Progenitor cell of endocrine pancreas (in vitro differentiated cells): ENCODE measurements at regions not wholly inside any gene's neighbourhood (a gene's known extent, or its start where the extent isn't known, plus 50 kb on each side); places are given as distances from the start of the nearest gene placed in this dataset.

ENCODE experiments used
- DNase-seq: peaks from one replicate; pipeline ENCODE4 v3.0.0; 2021; ENCODE audit warnings: low spot score; ENCODE audit not compliant: unreplicated experiment
- H3K27ac Mint-ChIP-seq: 2 replicates; pipeline ENCODE4 v1.8.0; 2021; ENCODE audit warnings: mild to moderate bottlenecking, moderate library complexity, mixed read lengths
- H3K27me3 Mint-ChIP-seq: 2 replicates; pipeline ENCODE4 v1.8.0; 2021; ENCODE audit warnings: mixed read lengths
- H3K36me3 Mint-ChIP-seq: 2 replicates; pipeline ENCODE4 v1.8.0; 2022; ENCODE audit warnings: mixed read lengths; ENCODE audit not compliant: insufficient read depth
- H3K4me1 Mint-ChIP-seq: 2 replicates; pipeline ENCODE4 v1.8.0; 2021; ENCODE audit warnings: low read depth, mixed read lengths
- H3K4me3 Mint-ChIP-seq: 2 replicates; pipeline ENCODE4 v1.8.0; 2021; ENCODE audit warnings: low read depth, mild to moderate bottlenecking, moderate library complexity, mixed read lengths
- H3K9me3 Mint-ChIP-seq: 2 replicates; pipeline ENCODE4 v1.8.0; 2021; ENCODE audit warnings: low read depth, mixed read lengths
- CTCF ChIP-seq: fragments of 200-600 bp; sonication (generic); IDR thresholded peaks from one replicate; pipeline ENCODE4 v1.5.0; 2021; ENCODE audit warnings: antibody characterized with exemption, mild to moderate bottlenecking; ENCODE audit not compliant: unreplicated experiment

GRCh38 chr10:121661451-121661851 is 63.2 kb upstream of the FGFR2 start:
- Mint-ChIP-seq H3K36me3 (no peaks in the 10 kb centered on the region), H3K27ac (no peak overlapping the region), H3K4me1 (no peaks in the 10 kb centered on the region), H3K27me3 (no peaks in the 10 kb centered on the region), H3K9me3 (no peaks in the 10 kb centered on the region), H3K4me3 (no peak overlapping the region)
- no peak for DNase-seq
- no peak for TF ChIP-seq CTCF

GRCh38 chr10:121659236-121659635 is 61.0 kb upstream of the FGFR2 start:
- DNase-seq: no peak
- no peaks in the 10 kb centered on the region for H3K36me3 Mint-ChIP-seq
- no peaks in the 10 kb centered on the region for H3K27me3 Mint-ChIP-seq
- H3K4me1 Mint-ChIP-seq: no peaks in the 10 kb centered on the region
- no peak overlapping the region for H3K27ac Mint-ChIP-seq
- H3K9me3 Mint-ChIP-seq: no peaks in the 10 kb centered on the region
- H3K4me3 Mint-ChIP-seq: no peak overlapping the region
- no peak for TF ChIP-seq CTCF

- H3K9me3 Mint-ChIP-seq: no peaks in the 10 kb centered on the region
- TF ChIP-seq CTCF: no peak
Measured at GRCh38 chr10:121658611-121659010, 60.4 kb upstream of the FGFR2 start.

GRCh38 chr10:121658111-121658510 is 59.9 kb upstream of the FGFR2 start:
- Mint-ChIP-seq H3K36me3 (no peaks in the 10 kb centered on the region), H3K4me1 (no peaks in the 10 kb centered on the region), H3K9me3 (no peaks in the 10 kb centered on the region), H3K4me3 (no peak overlapping the region), H3K27ac (no peak overlapping the region), H3K27me3 (no peaks in the 10 kb centered on the region)
- TF ChIP-seq CTCF: no peak
- DNase-seq: no peak

More at GRCh38 chr10:121658611-121659010, 60.4 kb upstream of the FGFR2 start:
- Mint-ChIP-seq H3K4me3 (no peak overlapping the region), H3K27me3 (no peaks in the 10 kb centered on the region), H3K27ac (no peak overlapping the region), H3K36me3 (no peaks in the 10 kb centered on the region), H3K4me1 (no peaks in the 10 kb centered on the region)
- no peak for DNase-seq

- no peaks in the 10 kb centered on the region for H3K27me3 Mint-ChIP-seq
- no peaks in the 10 kb centered on the region for H3K36me3 Mint-ChIP-seq
- H3K4me1 Mint-ChIP-seq: no peaks in the 10 kb centered on the region
- H3K9me3 Mint-ChIP-seq: no peaks in the 10 kb centered on the region
- no peak overlapping the region for H3K27ac Mint-ChIP-seq
- no peak overlapping the region for H3K4me3 Mint-ChIP-seq
- no peak for TF ChIP-seq CTCF
- no peak for DNase-seq
Measured at GRCh38 chr10:121655254-121656144, 57.3 kb upstream of the FGFR2 start.
